ENCODE measurements at regions not wholly inside any gene's neighbourhood (a gene's known extent, or its start where the extent isn't known, plus 50 kb on each side); places are given as distances from the start of the nearest gene placed in this dataset.
A peak's percentile ranks its signal among the peaks of the same experiment; 100 is the strongest.

GRCh38 chr9:12629067-12629466 is 64.1 kb upstream of the TYRP1 start:
- DNase-seq (ENCODE audit: low read depth in 2 of 2), result no peak

GRCh38 chr9:12631866-12632265 is 61.3 kb upstream of the TYRP1 start:
- DNase-seq (ENCODE audit: low read depth in 2 of 2), result no peak

- DNase-seq (ENCODE audit: low read depth in 2 of 2), result no peak
Measured at GRCh38 chr9:12633016-12633765, 60.0 kb upstream of the TYRP1 start.

- DNase-seq (ENCODE audit: low read depth in 2 of 2), result peak; percentile 60 to 61
Measured at GRCh38 chr9:12640016-12640587, 53.1 kb upstream of the TYRP1 start.

- DNase-seq (ENCODE audit: low read depth in 2 of 2), result no peak
Measured at GRCh38 chr9:12640866-12641636, 52.1 kb upstream of the TYRP1 start.

All from lung microvascular endothelial cell (primary cell).